ENCODE measurements at regions not wholly inside any gene's neighbourhood (a gene's known extent, or its start where the extent isn't known, plus 50 kb on each side); places are given as distances from the start of the nearest gene placed in this dataset.

GRCh38 chr7:18396953-18397352 lies 98.6 kb upstream of the HDAC9 start:
- ChIA-PET CTCF (no interaction called here), POLR2A (ENCODE audit: unreplicated experiment) (no interaction called here)
- DNase-seq = no peak
- H3K9me3 ChIP-seq (ENCODE audit: low read length) = no peaks in the 10 kb centered on the region
- H3K9me2 ChIP-seq (replicated peaks; ENCODE audit: low read length) = no peaks in the 10 kb centered on the region
- H3K4me2 ChIP-seq (ENCODE audit: low read length) = no peak overlapping the region
- H3K79me2 ChIP-seq (ENCODE audit: low read length) = no peaks in the 10 kb centered on the region
- no peaks in the 10 kb centered on the region for H3F3A ChIP-seq (ENCODE audit: low read length, unreplicated experiment)
- intact Hi-C loops (cut with micrococcal nuclease) = no loop called here
- H3K27me3 ChIP-seq (ENCODE audit: low read length) = no peaks in the 10 kb centered on the region
- no peak for ATAC-seq
- H3K4me1 ChIP-seq (ENCODE audit: insufficient read depth, low read length) = peaks cover 6% of the 10 kb centered on the region; the same call in 1 of the 2 replicates
- H3K36me3 ChIP-seq (ENCODE audit: low read depth, low read length) = no peaks in the 10 kb centered on the region
- H2AFZ ChIP-seq (ENCODE audit: low read length) = no peak overlapping the region
- no peak overlapping the region for H3K27ac ChIP-seq (ENCODE audit: low read length)
- no peak for TF ChIP-seq EZH2phosphoT487 (IDR thresholded peaks at IDR 0.05; ENCODE audit: borderline replicate concordance, low read length)
- no peak for TF ChIP-seq EZH2 (IDR thresholded peaks at IDR 0.05; ENCODE audit: low read length, unreplicated experiment)
- no peak for TF ChIP-seq CTCF (conservative IDR thresholded peaks at IDR 0.05; ENCODE audit: low read depth, low read length)
- BruUV-seq (replicated peaks) = no TSS peak
- no peak overlapping the region for H3K4me3 ChIP-seq (ENCODE audit: low read length)
- no peaks in the 10 kb centered on the region for H4K20me1 ChIP-seq (ENCODE audit: low read length)
- no peak overlapping the region for H3K9ac ChIP-seq (ENCODE audit: low read length)

- Histone ChIP-seq H3K79me2 (ENCODE audit: low read length) (no peaks in the 10 kb centered on the region), H3K9ac (ENCODE audit: low read length) (no peak overlapping the region), H3K36me3 (ENCODE audit: low read depth, low read length) (no peaks in the 10 kb centered on the region), H3K27ac (ENCODE audit: low read length) (no peak overlapping the region), H3K4me3 (ENCODE audit: low read length) (no peak overlapping the region), H2AFZ (ENCODE audit: low read length) (no peak overlapping the region), H3K4me2 (ENCODE audit: low read length) (no peak overlapping the region), H3K9me2 (replicated peaks; ENCODE audit: low read length) (no peaks in the 10 kb centered on the region), H4K20me1 (ENCODE audit: low read length) (no peaks in the 10 kb centered on the region), H3K4me1 (ENCODE audit: insufficient read depth, low read length) (peaks cover 22% of the 10 kb centered on the region), H3F3A (ENCODE audit: low read length, unreplicated experiment) (no peaks in the 10 kb centered on the region), H3K27me3 (ENCODE audit: low read length) (no peaks in the 10 kb centered on the region), H3K9me3 (ENCODE audit: low read length) (no peaks in the 10 kb centered on the region)
- ChIA-PET CTCF (no interaction called here), POLR2A (ENCODE audit: unreplicated experiment) (interaction anchor here (0.6 kb wide), 1 partner anchor 268 kb away, joined by 3 read pairs; no protein-coding TSS in a partner anchor)
- no peak for TF ChIP-seq EZH2 (IDR thresholded peaks at IDR 0.05; ENCODE audit: low read length, unreplicated experiment)
- no peak for TF ChIP-seq EZH2phosphoT487 (IDR thresholded peaks at IDR 0.05; ENCODE audit: borderline replicate concordance, low read length)
- no TSS peak for BruUV-seq (replicated peaks)
- DNase-seq (peak; percentile 13), ATAC-seq (peak; percentile 18; the same call in 1 of the 2 replicates)
- intact Hi-C loops (cut with micrococcal nuclease) = no loop called here
These were observed 95.9 kb upstream of the HDAC9 start for GRCh38 chr7:18399436-18400235.

GRCh38 chr7:18400275-18400674 lies 95.3 kb upstream of the HDAC9 start:
- Histone ChIP-seq H3K27me3 (ENCODE audit: low read length) (no peaks in the 10 kb centered on the region), H3K4me1 (ENCODE audit: insufficient read depth, low read length) (peaks cover 22% of the 10 kb centered on the region), H3K9ac (ENCODE audit: low read length) (no peak overlapping the region), H3K27ac (ENCODE audit: low read length) (no peak overlapping the region), H3K4me3 (ENCODE audit: low read length) (no peak overlapping the region), H2AFZ (ENCODE audit: low read length) (no peak overlapping the region), H3F3A (ENCODE audit: low read length, unreplicated experiment) (no peaks in the 10 kb centered on the region), H3K9me2 (replicated peaks; ENCODE audit: low read length) (no peaks in the 10 kb centered on the region), H3K79me2 (ENCODE audit: low read length) (no peaks in the 10 kb centered on the region), H3K9me3 (ENCODE audit: low read length) (no peaks in the 10 kb centered on the region), H4K20me1 (ENCODE audit: low read length) (no peaks in the 10 kb centered on the region), H3K36me3 (ENCODE audit: low read depth, low read length) (no peaks in the 10 kb centered on the region), H3K4me2 (ENCODE audit: low read length) (no peak overlapping the region)
- no TSS peak for BruUV-seq (replicated peaks)
- ChIA-PET CTCF (no interaction called here), POLR2A (ENCODE audit: unreplicated experiment) (no interaction called here)
- no peak for DNase-seq
- ATAC-seq = no peak
- TF ChIP-seq EZH2phosphoT487 (IDR thresholded peaks at IDR 0.05; ENCODE audit: borderline replicate concordance, low read length) (no peak), EZH2 (IDR thresholded peaks at IDR 0.05; ENCODE audit: low read length, unreplicated experiment) (no peak), CTCF (conservative IDR thresholded peaks at IDR 0.05; ENCODE audit: low read depth, low read length) (no peak)
- intact Hi-C loops (cut with micrococcal nuclease) = no loop called here
